Activated T-helper 2 cell treated with anti-CD3 and anti-CD28 coated beads, Interferon-gamma antibody, Interleukin-2, Interleukin-4, amounts not matched to agents 10 μg/mL and 5 μg/mL and 100 μg/mL, durations not matched to agents 14 hours and 24 hours and 36 hours (primary cell): ENCODE measurements at regions not wholly inside any gene's neighbourhood (a gene's known extent, or its start where the extent isn't known, plus 50 kb on each side); places are given as distances from the start of the nearest gene placed in this dataset.

Experiments used
- DNase-seq: peaks from one replicate; pipeline ENCODE4 v3.0.0; 2021; ENCODE audit warnings: low spot score
- H3K27ac Mint-ChIP-seq: one replicate; pipeline ENCODE4 v1.8.0; 2021; ENCODE audit warnings: mixed read lengths
- H3K27me3 Mint-ChIP-seq: one replicate; pipeline ENCODE4 v1.8.0; 2021; ENCODE audit warnings: low read depth, mixed read lengths
- H3K36me3 Mint-ChIP-seq: one replicate; pipeline ENCODE4 v1.8.0; 2021; ENCODE audit warnings: low read depth, mixed read lengths
- H3K4me1 Mint-ChIP-seq: one replicate; pipeline ENCODE4 v1.8.0; 2021; ENCODE audit warnings: low read depth, mixed read lengths
- H3K4me3 Mint-ChIP-seq: one replicate; pipeline ENCODE4 v1.8.0; 2021; ENCODE audit warnings: low read depth, mild to moderate bottlenecking, moderate library complexity, mixed read lengths
- H3K9me3 Mint-ChIP-seq: one replicate; pipeline ENCODE4 v1.8.0; 2021; ENCODE audit warnings: mixed read lengths
- intact Hi-C: fragments of 100-400 bp; cut with micrococcal nuclease; formaldehyde crosslinking; loops from one replicate; pipeline ENCODE4 v1.15.1; 2023

GRCh38 chr13:97130190-97130589 lies 91.9 kb upstream of the MBNL2 start:
- no peak overlapping the region for H3K4me3 Mint-ChIP-seq
- DNase-seq: no peak
- intact Hi-C loops: no loop called here
- H3K27ac Mint-ChIP-seq: no peak overlapping the region
- no peaks in the 10 kb centered on the region for H3K36me3 Mint-ChIP-seq
- H3K4me1 Mint-ChIP-seq: peaks cover 16% of the 10 kb centered on the region
- H3K27me3 Mint-ChIP-seq: peaks cover 32% of the 10 kb centered on the region
- H3K9me3 Mint-ChIP-seq: no peaks in the 10 kb centered on the region

DNA sequence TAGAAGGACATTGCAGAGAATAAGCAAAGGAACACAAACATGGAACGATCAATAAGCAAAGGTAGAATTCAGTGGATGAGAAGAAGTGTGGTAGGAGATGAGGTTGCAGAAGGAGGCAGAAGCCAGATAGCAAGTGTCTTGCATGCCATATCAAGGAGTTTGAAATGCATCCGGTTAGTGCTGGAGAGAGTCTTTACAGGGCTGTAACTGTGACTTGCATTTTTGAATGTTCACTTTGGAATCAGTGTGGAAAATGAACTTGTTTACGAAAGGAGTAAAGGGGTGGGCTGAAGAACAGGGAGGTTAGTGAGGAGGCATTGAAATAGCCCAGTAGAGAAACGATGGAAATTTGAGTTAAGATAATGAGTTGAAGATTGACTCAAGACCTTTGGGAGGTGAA lies 90.7 kb upstream of the MBNL2 start:
- intact Hi-C loops: no loop called here
- Mint-ChIP-seq H3K9me3 (no peaks in the 10 kb centered on the region), H3K27ac (no peak overlapping the region), H3K27me3 (peaks cover 32% of the 10 kb centered on the region), H3K4me3 (no peak overlapping the region), H3K36me3 (no peaks in the 10 kb centered on the region), H3K4me1 (peaks cover 5% of the 10 kb centered on the region)
- DNase-seq: no peak

- intact Hi-C loops: no loop called here
Measured at GRCh38 chr13:97133554-97133953, 88.6 kb upstream of the MBNL2 start.

GRCh38 chr13:97133955-97134354 lies 88.2 kb upstream of the MBNL2 start:
- H3K27me3 Mint-ChIP-seq: peaks cover 29% of the 10 kb centered on the region
- H3K9me3 Mint-ChIP-seq: no peaks in the 10 kb centered on the region

More at GRCh38 chr13:97133554-97133953, 88.6 kb upstream of the MBNL2 start:
- no peaks in the 10 kb centered on the region for H3K36me3 Mint-ChIP-seq
- DNase-seq: no peak
- H3K4me1 Mint-ChIP-seq: no peaks in the 10 kb centered on the region
- no peak overlapping the region for H3K27ac Mint-ChIP-seq
- peaks cover 31% of the 10 kb centered on the region for H3K27me3 Mint-ChIP-seq
- no peaks in the 10 kb centered on the region for H3K9me3 Mint-ChIP-seq
- no peak overlapping the region for H3K4me3 Mint-ChIP-seq

DNA sequence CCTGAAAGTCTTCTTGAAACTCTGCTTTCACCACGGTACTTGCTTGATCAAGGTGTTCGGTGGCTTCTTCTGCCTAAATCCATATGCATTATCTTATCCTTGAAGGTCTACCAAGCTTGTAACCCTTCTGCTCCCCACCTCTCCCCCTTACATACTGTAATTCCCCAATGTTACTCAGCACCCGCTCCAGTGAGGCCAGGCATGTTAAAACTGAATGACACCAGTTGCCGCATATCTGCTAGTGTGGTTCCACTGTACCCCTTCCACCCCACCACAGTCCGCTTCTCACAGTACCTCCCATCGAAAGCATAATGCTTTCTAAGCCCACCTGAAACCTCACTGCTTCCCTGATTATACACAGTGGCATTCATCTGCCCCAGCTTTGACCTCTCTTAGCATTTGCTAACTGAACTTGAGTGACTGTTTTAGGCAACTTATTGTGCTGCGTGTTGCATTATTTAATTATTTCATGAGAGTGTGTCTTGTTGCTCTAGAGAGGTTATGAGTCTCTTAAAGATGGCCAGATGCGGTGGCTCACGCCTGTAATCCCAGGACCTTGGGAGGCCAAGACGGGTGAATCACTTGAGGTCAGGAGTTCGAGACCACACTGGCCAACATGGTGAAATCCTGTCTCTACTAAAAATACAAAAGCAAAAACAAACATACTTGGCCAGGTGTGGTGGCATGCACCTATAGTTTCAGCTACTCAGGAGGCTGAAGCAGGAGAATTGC lies 87.6 kb upstream of the MBNL2 start:
- Mint-ChIP-seq H3K9me3 (no peaks in the 10 kb centered on the region), H3K27me3 (peaks cover 26% of the 10 kb centered on the region), H3K4me3 (no peak overlapping the region), H3K27ac (no peak overlapping the region), H3K4me1 (no peaks in the 10 kb centered on the region), H3K36me3 (no peaks in the 10 kb centered on the region)
- intact Hi-C loops: no loop called here
- DNase-seq: no peak

More at GRCh38 chr13:97133955-97134354, 88.2 kb upstream of the MBNL2 start:
- no peaks in the 10 kb centered on the region for H3K36me3 Mint-ChIP-seq
- intact Hi-C loops: no loop called here
- H3K4me1 Mint-ChIP-seq: no peaks in the 10 kb centered on the region
- DNase-seq: no peak
- no peak overlapping the region for H3K27ac Mint-ChIP-seq
- no peak overlapping the region for H3K4me3 Mint-ChIP-seq

DNA sequence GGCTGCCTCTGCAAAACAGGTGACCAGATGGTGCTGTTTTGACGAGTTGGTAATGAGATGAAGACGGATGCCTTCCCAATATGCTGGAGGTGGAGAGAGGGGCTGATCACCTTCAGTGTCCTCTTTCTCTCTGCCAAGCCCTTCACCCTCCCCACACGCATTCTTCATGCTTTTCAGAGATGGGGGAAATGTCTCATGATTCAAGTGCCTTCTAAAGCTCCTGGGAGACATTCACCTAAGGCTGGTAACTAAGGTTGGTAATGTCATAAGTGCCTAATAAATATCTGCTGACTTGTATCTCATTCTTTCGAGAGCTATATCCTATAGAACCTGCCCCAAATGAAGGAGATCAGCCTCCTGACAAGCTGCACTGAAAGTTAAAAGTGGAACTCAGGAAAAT lies 86.2 kb upstream of the MBNL2 start:
- Mint-ChIP-seq H3K4me1 (no peaks in the 10 kb centered on the region), H3K36me3 (no peaks in the 10 kb centered on the region), H3K4me3 (no peak overlapping the region), H3K27ac (no peak overlapping the region), H3K27me3 (peaks cover 33% of the 10 kb centered on the region), H3K9me3 (no peaks in the 10 kb centered on the region)
- no peak for DNase-seq
- intact Hi-C loops: no loop called here

DNA sequence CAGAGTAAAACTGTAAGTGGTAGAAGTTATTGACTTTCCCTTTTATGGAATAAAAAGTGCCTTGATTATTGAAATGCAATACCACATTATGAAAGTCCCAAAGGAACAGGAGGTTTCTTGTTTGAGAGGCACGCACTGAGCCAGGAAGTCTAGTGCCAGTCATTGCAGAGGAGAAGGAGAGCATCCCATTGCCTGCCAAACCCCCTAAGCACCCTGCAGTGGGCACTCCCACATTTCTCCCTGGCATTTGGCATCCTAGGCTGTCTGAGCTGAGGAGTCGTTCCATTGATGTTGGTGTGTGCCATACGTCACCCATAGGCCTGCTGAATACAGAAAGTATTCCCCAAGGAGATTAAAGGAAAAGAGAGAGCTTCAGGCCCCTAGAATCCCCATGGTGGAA lies 85.7 kb upstream of the MBNL2 start:
- Mint-ChIP-seq H3K27me3 (peaks cover 31% of the 10 kb centered on the region), H3K36me3 (no peaks in the 10 kb centered on the region), H3K27ac (no peak overlapping the region), H3K4me3 (no peak overlapping the region), H3K4me1 (peaks cover 2% of the 10 kb centered on the region), H3K9me3 (no peaks in the 10 kb centered on the region)
- DNase-seq: no peak
- intact Hi-C loops: no loop called here

DNA sequence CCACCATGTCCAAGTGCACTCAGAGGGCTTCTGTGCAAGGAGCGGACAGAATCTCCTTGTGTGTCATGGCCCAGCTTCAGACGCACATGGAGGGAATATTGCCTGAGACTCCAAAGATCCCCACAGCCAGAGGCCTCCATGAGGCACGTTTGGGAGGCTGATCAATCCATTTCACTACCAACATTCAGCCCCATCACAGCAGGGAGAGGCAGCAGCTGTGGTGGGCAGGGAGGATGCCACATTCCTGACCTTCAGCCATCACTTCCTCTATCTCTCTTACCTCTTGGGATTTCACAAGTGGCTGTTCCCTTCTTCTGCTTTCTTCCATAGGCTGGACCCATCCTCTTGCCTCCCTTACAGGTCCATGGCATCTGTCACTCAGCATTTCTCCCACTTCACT lies 82.4 kb upstream of the MBNL2 start:
- H3K36me3 Mint-ChIP-seq: no peaks in the 10 kb centered on the region
- peaks cover 40% of the 10 kb centered on the region for H3K27me3 Mint-ChIP-seq
- no peak overlapping the region for H3K4me3 Mint-ChIP-seq
- intact Hi-C loops: loop anchor here (2.0 kb wide), 1 partner anchor 13 kb away; no protein-coding TSS in a partner anchor
- no peaks in the 10 kb centered on the region for H3K9me3 Mint-ChIP-seq
- no peak for DNase-seq
- peaks cover 12% of the 10 kb centered on the region for H3K4me1 Mint-ChIP-seq
- H3K27ac Mint-ChIP-seq: no peak overlapping the region

GRCh38 chr13:97140131-97140530 lies 82.0 kb upstream of the MBNL2 start:
- Mint-ChIP-seq H3K4me3 (no peak overlapping the region), H3K4me1 (peaks cover 12% of the 10 kb centered on the region), H3K36me3 (no peaks in the 10 kb centered on the region), H3K9me3 (no peaks in the 10 kb centered on the region), H3K27ac (no peak overlapping the region), H3K27me3 (peaks cover 41% of the 10 kb centered on the region)
- intact Hi-C loops: loop anchor here (2.0 kb wide), 1 partner anchor 13 kb away; no protein-coding TSS in a partner anchor
- no peak for DNase-seq

- Mint-ChIP-seq H3K27me3 (peaks cover 42% of the 10 kb centered on the region), H3K27ac (no peak overlapping the region), H3K36me3 (no peaks in the 10 kb centered on the region), H3K4me3 (no peak overlapping the region), H3K9me3 (no peaks in the 10 kb centered on the region), H3K4me1 (peaks cover 12% of the 10 kb centered on the region)
- intact Hi-C loops: loop anchor here (2.0 kb wide), 1 partner anchor 14 kb away; no protein-coding TSS in a partner anchor
- DNase-seq: no peak
Measured at GRCh38 chr13:97140611-97141010, 81.5 kb upstream of the MBNL2 start.

GRCh38 chr13:97141097-97141496 lies 81.0 kb upstream of the MBNL2 start:
- intact Hi-C loops: loop anchor here (2.0 kb wide), 1 partner anchor 14 kb away; no protein-coding TSS in a partner anchor
- Mint-ChIP-seq H3K27me3 (peaks cover 43% of the 10 kb centered on the region), H3K36me3 (no peaks in the 10 kb centered on the region), H3K4me1 (peaks cover 12% of the 10 kb centered on the region), H3K9me3 (no peaks in the 10 kb centered on the region), H3K27ac (no peak overlapping the region), H3K4me3 (no peak overlapping the region)
- DNase-seq: no peak

GRCh38 chr13:97141564-97142005 lies 80.5 kb upstream of the MBNL2 start:
- H3K27me3 Mint-ChIP-seq: peaks cover 47% of the 10 kb centered on the region
- no peak overlapping the region for H3K4me3 Mint-ChIP-seq
- intact Hi-C loops: loop anchor here (2.0 kb wide), 1 partner anchor 15 kb away; no protein-coding TSS in a partner anchor
- no peak overlapping the region for H3K27ac Mint-ChIP-seq
- H3K4me1 Mint-ChIP-seq: peaks cover 12% of the 10 kb centered on the region
- no peaks in the 10 kb centered on the region for H3K9me3 Mint-ChIP-seq
- no peaks in the 10 kb centered on the region for H3K36me3 Mint-ChIP-seq
- no peak for DNase-seq

GRCh38 chr13:97142452-97142851 lies 79.7 kb upstream of the MBNL2 start:
- intact Hi-C loops: no loop called here
- DNase-seq: no peak
- no peaks in the 10 kb centered on the region for H3K36me3 Mint-ChIP-seq
- H3K27me3 Mint-ChIP-seq: peaks cover 50% of the 10 kb centered on the region
- peaks cover 12% of the 10 kb centered on the region for H3K4me1 Mint-ChIP-seq
- no peaks in the 10 kb centered on the region for H3K9me3 Mint-ChIP-seq
- no peak overlapping the region for H3K4me3 Mint-ChIP-seq
- H3K27ac Mint-ChIP-seq: no peak overlapping the region
